ENCODE measurements at regions not wholly inside any gene's neighbourhood (a gene's known extent, or its start where the extent isn't known, plus 50 kb on each side); places are given as distances from the start of the nearest gene placed in this dataset.
"Not testable (repeated sequence)": the region's sequence is repeated elsewhere in the genome, so short reads cannot be mapped to it uniquely, and the experiment has no call there.

DNA sequence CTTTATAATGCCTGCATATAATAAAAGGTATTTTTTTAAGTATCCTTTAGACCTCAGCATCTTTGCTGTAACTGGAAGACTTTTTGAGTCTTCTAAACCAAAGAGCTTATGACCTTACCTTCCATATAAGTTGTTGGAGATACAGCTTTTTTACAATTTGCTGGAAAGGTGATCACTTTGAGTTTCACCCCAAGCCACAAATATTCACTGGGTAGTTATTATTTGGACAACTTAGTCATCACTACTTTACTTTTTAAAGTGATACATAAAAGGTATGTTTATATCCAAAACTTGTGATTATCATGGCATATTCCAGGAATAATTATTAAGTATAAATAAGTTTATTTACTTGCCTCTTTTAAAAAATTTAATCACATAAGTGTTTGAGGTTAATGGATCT is 246.7 kb upstream of the NRIP1 start:
- no peak for DNase-seq (ENCODE audit: low spot score)

DNA sequence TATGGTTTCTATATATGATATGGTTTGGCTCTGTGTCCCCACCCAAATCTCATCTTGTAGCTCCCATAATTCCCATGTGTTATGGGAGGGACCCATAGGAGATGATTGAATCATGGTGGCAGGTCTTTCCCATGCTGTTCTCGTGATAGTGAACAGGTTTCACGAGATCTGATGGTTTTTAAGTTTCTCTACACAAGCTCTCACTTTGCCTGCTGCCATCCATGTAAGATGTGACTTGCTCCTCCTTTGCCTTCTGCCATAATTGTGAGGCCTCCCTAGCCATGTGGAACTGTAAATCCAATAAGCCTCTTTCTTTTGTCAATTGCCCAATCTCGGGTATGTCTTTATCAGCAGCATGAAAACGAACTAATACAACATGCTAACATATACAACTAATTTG is 252.2 kb upstream of the NRIP1 start:
- not testable (repeated sequence) for DNase-seq (ENCODE audit: low spot score)

DNA sequence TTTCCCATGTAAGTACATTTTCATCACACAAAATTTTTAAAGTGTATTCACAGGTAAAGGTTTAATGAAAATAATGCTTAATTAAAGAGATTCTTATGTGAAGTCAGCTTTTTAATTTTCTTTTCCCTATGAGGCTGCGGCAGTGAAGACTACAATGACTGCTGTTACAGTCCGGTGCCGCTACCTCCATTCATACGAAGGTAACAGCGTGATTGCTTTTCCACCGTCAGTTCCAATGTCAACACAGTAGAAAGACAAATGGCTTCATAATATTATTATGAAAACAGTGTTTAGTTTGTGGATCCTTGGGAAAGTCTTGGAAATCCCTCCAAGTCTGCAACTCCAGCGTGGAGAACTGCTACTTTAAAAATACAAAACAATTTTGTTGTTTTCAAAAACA is 254.9 kb upstream of the NRIP1 start:
- DNase-seq (ENCODE audit: low spot score) = no peak

DNA sequence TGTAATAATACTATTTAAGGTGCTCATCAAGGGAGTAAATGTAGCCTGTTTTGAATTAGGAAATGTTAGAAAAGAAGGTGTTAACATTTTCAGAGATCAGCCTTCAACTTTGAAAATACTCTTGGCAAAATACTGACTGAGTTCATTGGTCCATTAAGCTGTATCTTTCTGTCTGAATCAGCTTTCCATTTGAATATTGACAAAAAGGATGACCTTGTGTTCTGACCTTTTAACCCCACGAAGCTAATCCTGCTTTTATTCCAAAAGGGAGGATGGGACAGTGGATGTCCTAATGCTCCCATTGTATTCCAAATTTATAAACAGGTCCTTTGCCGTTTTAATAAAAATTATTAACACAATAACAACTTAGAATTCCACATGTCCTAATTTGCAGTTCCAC is 259.7 kb upstream of the NRIP1 start:
- DNase-seq (ENCODE audit: low spot score) = no peak

DNA sequence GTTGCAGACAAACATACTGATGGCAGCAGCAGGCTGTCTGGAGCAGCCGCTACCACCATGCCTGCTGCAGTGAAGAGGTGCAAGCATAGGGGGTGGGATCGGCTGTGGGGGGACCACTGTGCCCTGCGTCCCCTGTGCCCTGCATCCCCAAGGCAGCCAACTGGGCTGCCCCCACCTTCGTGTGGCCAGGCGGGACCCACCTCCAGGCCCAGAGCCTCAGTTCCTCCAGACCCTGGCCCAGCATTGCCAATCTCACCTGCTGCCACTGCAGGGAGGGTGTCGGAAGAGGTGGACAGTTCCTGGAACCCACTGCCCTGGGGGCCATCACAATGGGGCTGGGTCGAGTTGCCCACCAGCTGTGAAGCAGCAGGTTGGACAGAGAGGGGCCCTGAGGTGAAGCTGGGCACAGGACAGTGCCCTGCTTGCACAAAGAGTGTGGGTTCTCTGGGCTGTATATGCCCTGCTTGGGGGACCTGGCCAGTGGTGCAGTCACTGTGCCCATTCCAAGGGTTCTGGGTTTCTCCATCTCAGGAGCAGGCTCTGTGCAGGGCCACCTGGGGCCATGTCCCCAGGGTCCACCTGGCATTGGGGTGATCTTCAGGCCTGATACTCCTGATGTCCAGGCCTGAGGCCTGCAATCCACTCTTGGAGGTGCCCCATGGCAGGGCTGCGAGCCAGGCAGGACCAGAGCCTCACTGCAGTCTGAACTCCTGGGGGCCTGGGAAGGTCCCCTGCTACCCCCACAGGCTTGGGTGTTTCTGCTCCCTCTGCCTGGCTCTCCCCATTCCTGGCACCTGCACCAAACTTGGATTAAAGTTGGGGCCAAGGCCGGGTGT is 261.4 kb upstream of the NRIP1 start:
- no peak for DNase-seq (ENCODE audit: low spot score)

DNA sequence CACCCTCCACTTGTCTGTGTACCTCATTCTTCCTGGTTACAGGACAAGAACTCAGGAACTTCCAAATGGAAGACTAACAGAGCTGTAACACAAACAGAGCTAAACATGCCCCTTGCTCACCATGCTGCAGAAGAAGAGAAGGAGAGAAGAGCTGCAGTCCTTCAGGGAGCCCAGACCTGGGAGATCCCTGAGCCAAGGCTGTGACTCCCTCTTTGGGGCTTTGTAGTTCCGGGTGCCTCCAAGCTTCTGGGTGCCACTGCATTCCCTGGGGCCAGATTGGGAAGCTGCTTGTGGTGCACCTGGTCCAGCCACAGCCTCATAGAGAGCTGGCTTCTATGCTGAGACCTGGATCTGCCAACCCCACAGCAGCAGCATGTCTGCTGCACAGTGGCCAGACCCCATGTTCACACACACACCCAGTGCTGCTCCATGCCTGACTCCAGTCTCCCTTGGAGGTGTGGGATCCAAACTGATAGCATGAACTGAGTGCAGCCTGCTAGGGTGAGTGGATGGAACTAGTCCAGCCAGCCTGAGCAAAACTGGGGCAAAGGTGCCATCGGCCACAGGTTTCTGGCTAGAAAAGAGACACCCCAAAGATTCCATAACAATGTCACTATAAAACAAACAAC is 263.0 kb upstream of the NRIP1 start:
- DNase-seq (ENCODE audit: low spot score) = no peak

DNA sequence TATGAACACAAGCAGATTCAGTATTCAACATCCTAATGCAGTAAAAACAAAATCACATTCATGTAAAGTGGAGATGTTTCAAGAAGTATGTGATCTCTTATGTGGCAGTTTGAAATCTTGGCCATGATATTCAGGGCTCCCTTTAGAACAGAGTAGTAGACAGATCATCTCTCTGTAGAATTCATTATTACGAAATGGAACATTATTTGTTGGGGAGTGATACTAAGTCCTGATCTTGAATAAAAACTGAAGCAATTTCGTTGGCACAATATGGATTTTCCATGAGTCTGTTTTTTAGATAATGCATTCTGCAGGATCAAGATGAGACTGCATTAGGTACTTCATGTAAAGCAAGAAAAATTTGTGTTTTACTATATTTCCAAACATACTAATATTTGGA is 264.4 kb upstream of the NRIP1 start:
- no peak for DNase-seq (ENCODE audit: low spot score)

DNA sequence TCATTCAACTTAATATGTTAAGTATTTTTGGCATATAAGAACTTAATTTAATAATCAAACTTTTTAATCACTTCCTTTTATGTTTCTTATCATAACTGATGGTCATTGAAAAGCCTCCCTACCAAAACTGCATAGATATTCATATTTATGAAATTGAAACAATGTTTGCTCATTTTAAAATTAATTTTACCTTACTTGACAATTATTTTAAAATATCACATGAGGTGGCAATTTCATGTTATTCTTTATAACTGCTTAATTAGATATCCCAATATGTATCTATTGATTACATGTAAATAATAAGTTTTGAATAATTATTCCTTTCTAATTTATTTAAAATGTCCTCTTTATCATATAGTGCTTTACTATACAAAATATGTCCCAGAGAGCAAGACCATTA is 266.1 kb upstream of the NRIP1 start:
- DNase-seq (ENCODE audit: low spot score) = no peak

DNA sequence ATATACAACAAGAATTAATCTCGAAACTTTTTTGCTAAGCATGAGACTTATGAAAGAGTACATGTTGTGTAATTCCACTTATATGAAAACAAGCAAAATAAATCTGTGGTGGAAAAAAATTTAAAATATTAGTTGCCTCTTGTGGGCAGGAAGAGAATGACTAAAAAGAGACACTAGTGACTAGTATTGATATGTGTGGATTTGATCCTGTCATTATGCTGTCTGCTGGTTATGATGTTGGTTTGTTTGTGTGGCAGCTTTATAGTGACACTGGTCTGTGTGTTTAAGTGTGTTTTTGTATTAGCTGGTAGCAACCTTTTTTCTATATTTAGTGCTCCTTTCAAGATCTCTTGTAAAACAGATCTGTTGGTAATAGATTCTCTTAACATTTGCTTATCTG is 267.8 kb upstream of the NRIP1 start:
- DNase-seq (ENCODE audit: low spot score) = no peak

DNA sequence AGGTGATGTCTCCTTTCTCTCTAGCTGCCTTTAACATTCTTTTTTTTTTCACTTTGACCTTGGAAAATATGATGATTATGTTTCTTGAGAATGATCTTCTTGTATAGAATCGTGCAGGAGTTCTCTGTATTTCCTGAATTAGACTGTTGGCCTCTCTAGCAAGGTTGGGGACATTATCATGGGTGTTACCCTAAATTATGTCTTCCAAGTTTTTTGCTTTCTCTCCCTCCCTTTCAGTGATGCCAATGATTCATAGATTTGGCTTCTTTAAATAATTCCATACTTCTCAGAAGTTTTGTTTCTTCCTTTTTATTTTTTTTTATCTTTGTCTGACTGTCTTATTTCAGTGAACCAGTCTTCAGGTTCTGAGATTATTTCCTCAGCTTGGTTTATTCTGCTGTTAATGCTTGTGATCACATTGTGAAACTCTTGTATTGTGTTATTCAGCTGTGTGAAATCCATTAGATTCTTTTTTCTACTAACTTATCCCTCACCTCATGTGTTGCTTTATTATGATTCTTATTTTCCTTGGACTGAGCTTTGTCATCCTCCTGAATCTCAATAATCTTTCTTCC is 268.4 kb upstream of the NRIP1 start:
- no peak for DNase-seq (ENCODE audit: low spot score)

DNA sequence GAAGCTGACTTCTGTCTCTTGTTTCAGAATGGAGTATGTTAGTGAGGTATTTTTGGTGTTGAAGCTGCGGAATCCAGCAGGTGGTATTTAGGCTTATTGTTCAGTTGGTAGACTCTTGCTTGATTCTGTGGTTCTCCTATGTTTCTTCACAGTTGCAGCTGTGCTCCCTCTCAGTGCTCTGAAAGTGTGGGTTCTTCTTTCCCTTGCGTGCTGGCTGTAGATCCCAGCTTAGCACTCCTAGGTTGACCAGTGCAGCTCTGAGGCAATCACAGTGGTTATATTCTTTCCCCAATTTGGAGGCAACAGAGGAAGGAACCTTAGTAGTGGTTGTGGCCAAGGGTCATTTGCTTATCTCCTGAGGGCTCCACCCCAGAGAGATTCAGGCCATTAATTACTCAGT is 269.2 kb upstream of the NRIP1 start:
- DNase-seq (ENCODE audit: low spot score) = no peak

DNA sequence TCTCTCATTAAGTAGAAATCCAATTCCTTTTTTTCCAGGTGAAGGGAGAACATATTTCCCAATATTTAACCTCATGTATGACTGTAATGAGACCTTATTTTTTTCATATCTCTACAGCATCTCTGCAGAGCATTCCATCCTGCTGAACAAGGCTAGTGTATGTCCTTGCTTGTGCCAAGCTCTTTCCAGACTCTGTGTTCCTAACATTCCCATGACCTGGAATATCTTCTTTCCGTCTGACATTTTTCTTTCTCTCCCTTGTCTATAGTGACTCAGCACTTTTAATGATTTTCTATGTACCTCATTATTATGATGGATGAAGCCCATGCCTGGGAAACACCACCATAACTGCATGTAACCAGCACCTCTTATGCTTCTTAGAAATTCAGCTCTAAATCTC is 278.3 kb upstream of the NRIP1 start:
- DNase-seq (ENCODE audit: low spot score) = no peak

DNA sequence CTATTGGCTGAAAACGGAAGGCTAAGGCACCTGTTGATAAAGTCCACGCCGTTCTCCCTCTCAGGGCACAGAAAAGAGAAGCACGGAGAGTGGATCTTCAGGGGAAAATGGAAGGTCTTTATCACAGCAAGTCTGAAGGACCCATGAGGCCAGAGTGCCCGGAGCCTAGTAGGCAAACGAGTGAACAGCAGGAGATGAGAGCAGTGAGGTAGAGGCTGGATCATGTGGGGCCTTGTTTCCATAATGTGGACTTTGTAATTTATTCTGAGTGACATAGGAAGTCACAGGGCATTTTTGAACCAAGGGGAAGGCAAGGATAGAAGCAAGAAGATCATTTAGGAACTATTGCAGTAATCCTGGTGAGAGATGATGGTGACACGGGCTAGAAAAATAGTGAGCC is 287.2 kb upstream of the NRIP1 start:
- DNase-seq (ENCODE audit: low spot score) = no peak

DNA sequence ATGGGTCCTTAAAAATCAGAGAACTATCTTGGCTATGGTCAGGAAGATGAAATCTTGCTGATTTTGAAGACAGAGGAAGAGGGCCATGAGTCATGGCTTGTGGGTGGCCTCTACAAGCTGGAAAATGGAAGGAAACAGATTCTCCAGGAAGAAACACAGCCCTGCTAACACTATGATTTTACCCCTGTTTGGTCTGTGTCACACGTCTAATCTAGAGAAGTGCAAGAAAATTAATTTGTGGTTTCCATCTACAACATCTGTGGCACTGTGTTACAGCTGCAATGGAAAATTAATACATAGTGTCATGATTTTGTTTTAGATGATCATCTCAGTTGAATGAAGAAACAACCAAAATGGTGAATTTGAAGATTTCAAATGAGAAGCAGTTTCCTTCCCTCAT is 288.7 kb upstream of the NRIP1 start:
- DNase-seq (ENCODE audit: low spot score) = no peak

DNA sequence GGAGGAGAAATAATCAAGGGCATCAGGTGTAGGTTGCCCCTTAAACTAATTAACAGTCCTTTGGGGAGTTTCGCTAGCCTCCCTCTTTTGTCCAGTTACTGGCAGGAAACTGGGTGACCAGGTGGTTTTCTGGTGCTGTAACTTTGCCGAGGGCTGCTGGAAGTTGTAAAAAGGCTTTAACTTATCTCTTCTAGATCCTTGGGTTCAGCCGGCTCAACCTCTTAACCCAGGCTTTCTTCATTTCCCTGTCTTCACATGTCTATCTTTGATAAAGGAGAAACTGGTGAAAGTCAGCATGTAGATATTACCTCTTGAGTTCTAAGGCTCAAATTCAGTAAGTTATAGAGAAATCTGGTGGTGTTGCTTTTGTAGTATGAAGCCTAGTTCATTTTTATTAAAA is 289.7 kb upstream of the NRIP1 start:
- DNase-seq (ENCODE audit: low spot score) = no peak

DNA sequence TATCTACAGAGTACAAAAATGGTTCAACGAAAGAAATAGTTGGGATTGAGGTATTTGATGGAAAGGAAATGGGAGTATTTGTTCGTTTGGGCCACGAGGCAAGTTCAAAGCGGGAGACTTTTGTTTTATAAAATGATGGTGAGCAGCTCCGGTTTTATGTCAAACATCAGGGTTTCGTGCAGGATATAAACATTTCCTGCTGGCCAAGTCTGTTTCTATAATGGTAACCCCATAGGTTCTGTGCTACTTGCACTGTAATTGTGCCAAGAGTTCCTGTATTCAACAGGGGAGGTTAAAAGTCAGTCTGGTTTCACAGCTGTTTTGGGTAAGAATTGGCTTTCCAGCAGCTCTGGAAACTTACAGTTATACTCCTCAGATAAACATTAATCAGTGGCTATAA is 290.3 kb upstream of the NRIP1 start:
- DNase-seq (ENCODE audit: low spot score) = no peak

DNA sequence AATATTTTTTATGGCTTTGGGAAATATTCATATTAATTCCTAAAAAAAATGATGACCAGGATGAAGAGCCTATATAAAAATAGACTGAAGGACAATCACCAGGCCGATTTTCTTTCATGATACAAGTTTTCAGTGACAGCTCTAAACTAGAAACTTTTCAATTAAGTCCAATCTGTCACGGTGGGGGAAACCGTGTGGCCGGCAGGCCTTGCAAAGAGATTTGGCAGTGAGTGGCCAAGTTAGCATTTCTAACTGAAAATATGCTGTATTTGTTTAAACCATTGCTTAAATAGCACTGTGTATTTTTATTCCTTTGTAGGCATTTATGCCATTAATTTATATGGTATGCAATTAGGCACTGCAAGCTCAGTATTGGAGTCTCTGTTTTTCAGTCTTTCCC is 294.5 kb upstream of the NRIP1 start:
- no peak for DNase-seq (ENCODE audit: low spot score)

DNA sequence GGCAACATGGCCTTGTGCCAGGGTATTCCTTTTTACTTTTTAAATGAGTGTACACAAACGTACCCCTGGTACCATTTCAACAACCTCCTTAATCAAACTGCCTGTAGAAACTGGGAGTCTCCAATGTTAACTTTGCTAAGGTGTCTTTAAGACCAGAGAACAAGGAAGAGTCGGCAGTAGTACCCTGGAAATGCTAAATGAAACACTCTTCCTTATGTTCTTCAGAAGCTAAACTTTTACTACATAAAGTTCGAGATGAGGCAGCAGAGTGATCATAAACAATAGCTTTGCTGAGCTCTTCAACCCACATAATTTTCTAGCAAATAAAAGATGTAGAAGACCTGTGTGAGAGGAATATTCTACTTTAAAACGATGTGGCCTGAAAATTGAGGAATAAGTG is 297.7 kb upstream of the NRIP1 start:
- DNase-seq (ENCODE audit: low spot score) = no peak

DNA sequence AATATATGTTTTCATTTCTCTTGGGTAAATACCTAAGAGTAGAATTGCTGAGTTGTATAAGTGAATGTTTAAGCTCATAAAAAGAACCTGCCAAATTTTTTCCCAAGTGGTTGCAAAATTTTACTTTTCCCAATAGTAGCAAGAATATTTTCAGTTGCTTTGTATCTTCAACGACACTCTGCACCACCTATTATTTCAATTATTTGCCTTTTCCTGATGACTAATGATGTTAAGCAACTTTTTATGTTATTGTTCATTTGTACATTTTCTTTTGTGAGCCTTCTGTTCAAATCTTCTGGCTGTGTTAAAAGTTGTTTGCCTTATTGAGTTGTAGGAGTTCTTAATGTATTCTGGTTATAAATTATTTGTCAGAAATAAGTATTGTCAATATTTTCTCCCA is 299.1 kb upstream of the NRIP1 start:
- DNase-seq (ENCODE audit: low spot score) = no peak

DNA sequence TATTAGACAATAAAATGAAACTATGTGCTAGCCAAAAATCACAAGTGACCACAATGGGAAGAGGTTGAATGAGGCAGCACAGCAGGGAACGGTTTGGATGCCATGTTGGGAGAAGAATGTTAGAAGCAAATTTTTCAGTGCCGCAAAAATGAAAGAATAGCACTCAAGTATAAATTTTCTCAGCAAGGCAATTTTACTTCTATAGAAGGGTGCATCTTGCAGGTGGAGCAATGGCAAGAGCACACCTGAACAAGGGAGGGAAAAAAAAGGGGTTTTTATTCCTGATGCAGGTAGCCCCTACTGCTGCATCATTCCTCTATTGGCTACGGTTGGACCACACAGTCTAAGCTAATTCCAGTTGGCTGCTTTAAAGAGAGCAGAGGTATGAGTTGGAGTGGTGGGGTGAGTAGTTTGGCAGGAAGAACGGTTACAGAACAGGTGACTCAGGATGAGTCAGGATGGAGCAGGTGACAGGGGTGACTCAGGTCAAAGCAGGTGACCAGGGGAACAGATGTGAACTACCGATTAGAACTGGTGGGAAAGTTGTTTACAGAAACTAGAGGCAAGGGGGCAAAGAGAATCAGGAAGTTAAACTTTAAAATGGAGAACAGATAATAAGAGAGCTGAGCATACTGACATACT is 301.1 kb upstream of the NRIP1 start:
- DNase-seq (ENCODE audit: low spot score) = no peak

DNA sequence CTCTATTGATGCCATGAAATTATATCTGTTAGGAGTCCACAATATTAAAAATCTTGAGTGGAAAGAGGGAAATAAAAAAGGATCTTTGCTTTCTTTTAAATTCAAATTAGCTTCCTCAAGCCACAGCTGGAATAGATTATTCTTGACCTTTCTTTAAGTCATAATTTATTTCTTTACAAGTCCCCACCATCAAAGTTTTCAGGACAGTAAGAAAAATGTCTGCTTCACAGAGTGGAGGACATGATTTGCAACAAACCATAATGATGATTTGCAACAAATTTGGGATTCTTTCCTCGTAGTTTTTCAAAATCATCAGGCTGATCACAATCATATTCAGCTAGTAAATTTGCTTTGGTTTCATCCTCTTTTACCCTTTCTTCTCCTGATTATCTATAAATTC is 301.8 kb upstream of the NRIP1 start:
- no peak for DNase-seq (ENCODE audit: low spot score)

DNA sequence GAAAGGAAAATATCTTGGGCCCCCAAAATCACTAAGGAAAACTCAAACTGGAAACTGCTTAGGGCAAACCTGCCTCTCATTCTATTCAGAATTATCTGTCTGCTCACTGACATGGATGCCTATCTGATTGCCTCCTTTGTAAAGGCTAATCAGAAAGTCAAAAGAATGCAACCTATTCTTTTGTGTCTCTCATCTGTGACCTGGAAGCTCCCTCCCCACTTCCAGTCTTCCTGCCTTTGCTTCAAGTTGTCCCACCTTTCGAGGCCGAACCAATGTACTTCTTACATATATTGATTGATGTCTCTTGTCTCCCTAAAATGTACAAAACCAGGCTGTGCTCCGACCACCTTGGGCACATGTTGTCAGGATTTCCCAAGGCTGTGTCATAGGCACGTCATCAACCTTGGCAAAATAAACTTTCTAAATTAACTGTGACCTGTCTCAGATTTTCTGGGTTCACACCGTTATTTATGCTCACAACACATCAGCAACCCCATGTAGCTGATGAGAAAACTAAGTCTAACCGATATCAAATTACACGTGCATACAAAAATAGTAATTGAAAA is 302.3 kb upstream of the NRIP1 start:
- no peak for DNase-seq (ENCODE audit: low spot score)
